H9 (cell line): ENCODE measurements at regions not wholly inside any gene's neighbourhood (a gene's known extent, or its start where the extent isn't known, plus 50 kb on each side); places are given as distances from the start of the nearest gene placed in this dataset.

Experiments
- DNase-seq: peaks from one replicate; pipeline ENCODE4 v3.0.0-alpha.2; 2017
- H2AFZ ChIP-seq: one replicate; pipeline ENCODE4 v1.6.1; 2013; ENCODE audit warnings: mild to moderate bottlenecking, low read length, control low read depth, moderate library complexity
- H2AK5ac ChIP-seq: 2 replicates; pipeline ENCODE4 v1.6.1; 2013; ENCODE audit warnings: low read length, control low read depth, mixed read lengths; ENCODE audit not compliant: insufficient read length
- H2BK120ac ChIP-seq: one replicate; pipeline ENCODE4 v1.6.1; 2013; ENCODE audit warnings: low read depth, mild to moderate bottlenecking, low read length, control low read depth, inconsistent platforms; ENCODE audit not compliant: poor library complexity, severe bottlenecking
- H2BK12ac ChIP-seq: 2 replicates; pipeline ENCODE4 v1.6.1; 2013; ENCODE audit warnings: low read length, control low read depth, mixed read lengths, low read depth; ENCODE audit not compliant: insufficient read length
- H2BK15ac ChIP-seq: 2 replicates; pipeline ENCODE4 v1.6.1; 2013; ENCODE audit warnings: low read depth, low read length, control low read depth
- H2BK20ac ChIP-seq: one replicate; pipeline ENCODE4 v1.6.1; 2013; ENCODE audit warnings: low read depth, mild to moderate bottlenecking, low read length, control low read depth, inconsistent platforms; ENCODE audit not compliant: poor library complexity, severe bottlenecking
- H2BK5ac ChIP-seq: 2 replicates; pipeline ENCODE4 v1.6.1; 2013; ENCODE audit warnings: low read length, control low read depth, mixed read lengths; ENCODE audit not compliant: insufficient read length
- H3K14ac ChIP-seq: 2 replicates; pipeline ENCODE4 v1.6.1; 2013; ENCODE audit warnings: low read length, control low read depth; ENCODE audit not compliant: insufficient read depth
- H3K18ac ChIP-seq: 2 replicates; pipeline ENCODE4 v1.6.1; 2013; ENCODE audit warnings: low read depth, mild to moderate bottlenecking, mixed read lengths, low read length, control low read depth; ENCODE audit not compliant: insufficient read length
- H3K23ac ChIP-seq: 2 replicates; pipeline ENCODE4 v1.6.1; 2013; ENCODE audit warnings: low read length, control low read depth, mixed read lengths, low read depth; ENCODE audit not compliant: insufficient read length
- H3K23me2 ChIP-seq: 2 replicates; pipeline ENCODE4 v1.6.1; 2013; ENCODE audit warnings: low read depth, mild to moderate bottlenecking, mixed read lengths, low read length, control low read depth; ENCODE audit not compliant: insufficient read length, poor library complexity, severe bottlenecking
- H3K27ac ChIP-seq: 2 replicates; pipeline ENCODE4 v1.5.1; 2013; ENCODE audit warnings: low read length, control low read depth, mixed read lengths, low read depth; ENCODE audit not compliant: insufficient read length
- H3K27me3 ChIP-seq: 2 replicates; pipeline ENCODE4 v1.6.1; 2013; ENCODE audit warnings: low read length, control low read depth, inconsistent platforms; ENCODE audit not compliant: insufficient read depth
- H3K4ac ChIP-seq: 2 replicates; pipeline ENCODE4 v1.6.1; 2013; ENCODE audit warnings: low read depth, mild to moderate bottlenecking, control low read depth, inconsistent platforms, low read length, moderate library complexity
- H3K4me1 ChIP-seq: 2 replicates; pipeline ENCODE4 v1.6.1; 2013; ENCODE audit warnings: low read length, control low read depth, inconsistent platforms; ENCODE audit not compliant: insufficient read depth
- H3K4me2 ChIP-seq: 2 replicates; pipeline ENCODE4 v1.6.1; 2013; ENCODE audit warnings: low read length, control low read depth, mixed read lengths; ENCODE audit not compliant: insufficient read length, insufficient read depth
- H3K56ac ChIP-seq: 2 replicates; pipeline ENCODE4 v1.6.1; 2013; ENCODE audit warnings: low read depth, mild to moderate bottlenecking, mixed read lengths, low read length, control low read depth; ENCODE audit not compliant: insufficient read length
- H3K79me1 ChIP-seq: 2 replicates; pipeline ENCODE4 v1.6.1; 2013; ENCODE audit warnings: low read depth, mild to moderate bottlenecking, moderate library complexity, low read length, control low read depth, inconsistent platforms; ENCODE audit not compliant: insufficient read depth, poor library complexity, severe bottlenecking
- H3K79me2 ChIP-seq: 2 replicates; pipeline ENCODE4 v1.6.1; 2013; ENCODE audit warnings: low read length, control low read depth, inconsistent platforms; ENCODE audit not compliant: insufficient read depth
- H3K9ac ChIP-seq: 2 replicates; pipeline ENCODE4 v1.6.1; 2013; ENCODE audit warnings: low read length, control low read depth, mixed read lengths; ENCODE audit not compliant: insufficient read length; ENCODE audit errors: extremely low read depth
- H3K9me3 ChIP-seq: one replicate; pipeline ENCODE4 v1.6.1; 2013; ENCODE audit warnings: low read depth, low read length, inconsistent platforms; ENCODE audit not compliant: control insufficient read depth
- H3T11ph ChIP-seq: one replicate; pipeline ENCODE4 v1.6.1; 2013; ENCODE audit warnings: mild to moderate bottlenecking, low read length, control low read depth, inconsistent platforms
- H4K20me1 ChIP-seq: one replicate; pipeline ENCODE4 v1.6.1; 2013; ENCODE audit not compliant: control insufficient read depth, insufficient read length, insufficient read depth
- H4K5ac ChIP-seq: 2 replicates; pipeline ENCODE4 v1.6.1; 2013; ENCODE audit warnings: low read depth, mild to moderate bottlenecking, mixed read lengths, low read length, control low read depth; ENCODE audit not compliant: insufficient read length
- H4K8ac ChIP-seq: replicated peaks from 2 replicates; pipeline ENCODE4 v1.6.1; 2013; ENCODE audit warnings: low read length, control low read depth, mixed read lengths, low read depth; ENCODE audit not compliant: insufficient read length
- H4K91ac ChIP-seq: 2 replicates; pipeline ENCODE4 v1.6.1; 2013; ENCODE audit warnings: low read depth, mild to moderate bottlenecking, moderate library complexity, mixed read lengths, low read length, control low read depth; ENCODE audit not compliant: insufficient read length
- H3K27ac Mint-ChIP-seq, 3 experiments: 2 replicates in 2 of 3; 3 replicates in 1 of 3; pipeline ENCODE4 v1.8.0; 2020 to 2021; ENCODE audit warnings: mixed read lengths in 3 of 3, mild to moderate bottlenecking in 1 of 3, moderate library complexity in 1 of 3
- H3K27me3 Mint-ChIP-seq: 2 replicates; pipeline ENCODE4 v1.8.0; 2021; ENCODE audit warnings: low read depth, mild to moderate bottlenecking, moderate library complexity, mixed read lengths
- H3K36me3 Mint-ChIP-seq, 3 experiments: 2 replicates in 2 of 3; 3 replicates in 1 of 3; pipeline ENCODE4 v1.8.0; 2020 to 2021; ENCODE audit warnings: low read depth in 3 of 3, mixed read lengths in 3 of 3; ENCODE audit not compliant: insufficient read depth in 1 of 3
- H3K4me1 Mint-ChIP-seq, 2 experiments: 2 replicates each; pipeline ENCODE4 v1.8.0; 2020; ENCODE audit warnings: mixed read lengths in 2 of 2
- H3K4me3 Mint-ChIP-seq, 2 experiments: 2 replicates in 1 of 2; 3 replicates in 1 of 2; pipeline ENCODE4 v1.8.0; 2020 to 2021; ENCODE audit warnings: mild to moderate bottlenecking in 2 of 2, mixed read lengths in 2 of 2, moderate library complexity in 1 of 2
- H3K9me3 Mint-ChIP-seq, 2 experiments: 2 replicates in 1 of 2; 3 replicates in 1 of 2; pipeline ENCODE4 v1.8.0; 2020; ENCODE audit warnings: mild to moderate bottlenecking in 2 of 2, mixed read lengths in 2 of 2, moderate library complexity in 1 of 2
- CTCF ChIP-seq: fragments of 200-600 bp; sonication (generic); conservative IDR thresholded peaks from 3 replicates; pipeline ENCODE4 v1.8.0; 2021; ENCODE audit warnings: antibody characterized with exemption, mild to moderate bottlenecking
- WGBS: extraction: QIAGEN DNeasy Blood & Tissue Kit; methylation state at CpG from one replicate; pipeline ENCODE4 v1.1.7; 2013; ENCODE audit warnings: missing lambda C conversion rate, low lambda C conversion rate, mixed read lengths; ENCODE audit not compliant: insufficient read length; ENCODE audit errors: extremely low coverage; 5-methylcytosine and 5-hydroxymethylcytosine counted together

- no peaks in the 10 kb centered on the region for H4K20me1 ChIP-seq
- no peak overlapping the region for H4K91ac ChIP-seq
- H2BK120ac ChIP-seq, result no peak overlapping the region
- no peak for TF ChIP-seq CTCF
- H2AFZ ChIP-seq, result no peak overlapping the region
- H3K18ac ChIP-seq, result no peak overlapping the region
- H3K9ac ChIP-seq, result no peak overlapping the region
- no peaks in the 10 kb centered on the region for H3K9me3 ChIP-seq
- DNase-seq, result no peak
- no peak overlapping the region for H2BK20ac ChIP-seq
- H2BK15ac ChIP-seq, result no peak overlapping the region
- H3K4me2 ChIP-seq, result no peak overlapping the region
- Mint-ChIP-seq H3K9me3 (peaks cover 55 to 62% of the 10 kb centered on the region in 2 experiments), H3K27ac (peak overlapping the region in 1 of 3 experiments; percentile 59; a peak in 1 of 7 replicates), H3K4me3 (no peak overlapping the region), H3K36me3 (peaks cover 0 to 3% (median 0%) of the 10 kb centered on the region in 3 experiments; a peak in 2 of 7 replicates), H3K4me1 (peaks cover 15 to 19% of the 10 kb centered on the region in 2 experiments), H3K27me3 (peaks cover 2% of the 10 kb centered on the region)
- no peak overlapping the region for H2BK5ac ChIP-seq
- H3K4ac ChIP-seq, result no peak overlapping the region
- H3K14ac ChIP-seq, result peak overlapping the region; percentile 25; the same call in 1 of the 2 replicates
- H3T11ph ChIP-seq, result no peak overlapping the region
- H3K23ac ChIP-seq, result no peak overlapping the region
- no peak overlapping the region for H4K5ac ChIP-seq
- H2BK12ac ChIP-seq, result no peak overlapping the region
- H3K27ac ChIP-seq, result no peak overlapping the region
- no peaks in the 10 kb centered on the region for H3K23me2 ChIP-seq
- H3K79me2 ChIP-seq, result no peaks in the 10 kb centered on the region
- no peak overlapping the region for H4K8ac ChIP-seq
- no peak overlapping the region for H3K56ac ChIP-seq
- no peaks in the 10 kb centered on the region for H3K79me1 ChIP-seq
- WGBS, result no CpG with 5 or more reads among the region's 11 CpGs
- H3K4me1 ChIP-seq, result peaks cover 7% of the 10 kb centered on the region; the same call in 1 of the 2 replicates
- H2AK5ac ChIP-seq, result no peak overlapping the region
- no peaks in the 10 kb centered on the region for H3K27me3 ChIP-seq
Observed at GRCh38 chrX:69027181-69028005, 137.9 kb downstream of the PJA1 start.
